GM12865 (cell line): ENCODE measurements at regions not wholly inside any gene's neighbourhood (a gene's known extent, or its start where the extent isn't known, plus 50 kb on each side); places are given as distances from the start of the nearest gene placed in this dataset.

Experiments used
- DNase-seq: peaks from one replicate; pipeline ENCODE4 v3.0.0; 2010; ENCODE audit warnings: low read depth
- H3K4me3 ChIP-seq: 2 replicates; pipeline ENCODE4 v1.5.1; 2011; ENCODE audit warnings: mild to moderate bottlenecking, low read depth, low read length, control low read depth
- TF ChIP-seq, protein P1 (sequence below): IDR thresholded peaks from 2 replicates; pipeline ENCODE4 v1.5.1; 2011; ENCODE audit warnings: low read length, control low read depth, low read depth, inconsistent platforms; ENCODE audit not compliant: insufficient read depth; ENCODE audit errors: missing control alignments

DNA sequence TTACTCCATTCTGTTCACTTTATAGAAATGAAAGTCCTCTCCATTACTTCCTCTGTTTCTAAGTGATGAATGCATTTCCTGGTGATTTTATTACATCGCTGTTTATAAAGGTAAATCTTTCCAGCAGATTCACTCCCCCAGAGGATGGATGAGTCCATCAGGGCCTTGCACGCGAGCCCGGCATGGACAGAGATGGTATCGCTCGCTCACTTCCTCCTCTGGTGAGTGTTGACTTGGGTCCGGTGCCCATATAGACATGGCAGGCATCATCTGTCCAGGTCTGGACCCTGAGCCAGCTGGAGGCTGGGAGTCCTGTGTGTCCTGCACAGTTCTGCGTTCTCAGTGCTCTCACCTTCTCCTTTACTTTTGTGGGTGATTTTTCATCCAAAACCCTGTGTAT, 733.6 kb upstream of the SALL3 start:
- DNase-seq: no peak
- no peak overlapping the region for H3K4me3 ChIP-seq
- TF ChIP-seq, protein P1, sequence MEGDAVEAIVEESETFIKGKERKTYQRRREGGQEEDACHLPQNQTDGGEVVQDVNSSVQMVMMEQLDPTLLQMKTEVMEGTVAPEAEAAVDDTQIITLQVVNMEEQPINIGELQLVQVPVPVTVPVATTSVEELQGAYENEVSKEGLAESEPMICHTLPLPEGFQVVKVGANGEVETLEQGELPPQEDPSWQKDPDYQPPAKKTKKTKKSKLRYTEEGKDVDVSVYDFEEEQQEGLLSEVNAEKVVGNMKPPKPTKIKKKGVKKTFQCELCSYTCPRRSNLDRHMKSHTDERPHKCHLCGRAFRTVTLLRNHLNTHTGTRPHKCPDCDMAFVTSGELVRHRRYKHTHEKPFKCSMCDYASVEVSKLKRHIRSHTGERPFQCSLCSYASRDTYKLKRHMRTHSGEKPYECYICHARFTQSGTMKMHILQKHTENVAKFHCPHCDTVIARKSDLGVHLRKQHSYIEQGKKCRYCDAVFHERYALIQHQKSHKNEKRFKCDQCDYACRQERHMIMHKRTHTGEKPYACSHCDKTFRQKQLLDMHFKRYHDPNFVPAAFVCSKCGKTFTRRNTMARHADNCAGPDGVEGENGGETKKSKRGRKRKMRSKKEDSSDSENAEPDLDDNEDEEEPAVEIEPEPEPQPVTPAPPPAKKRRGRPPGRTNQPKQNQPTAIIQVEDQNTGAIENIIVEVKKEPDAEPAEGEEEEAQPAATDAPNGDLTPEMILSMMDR: no peak

- DNase-seq: no peak
- TF ChIP-seq, protein P1: no peak
- H3K4me3 ChIP-seq: no peak overlapping the region
Observed at GRCh38 chr18:78246588-78246987, 733.0 kb upstream of the SALL3 start.

GRCh38 chr18:78247615-78248289, 731.9 kb upstream of the SALL3 start:
- DNase-seq: no peak
- TF ChIP-seq, protein P1: no peak
- H3K4me3 ChIP-seq: no peak overlapping the region

DNA sequence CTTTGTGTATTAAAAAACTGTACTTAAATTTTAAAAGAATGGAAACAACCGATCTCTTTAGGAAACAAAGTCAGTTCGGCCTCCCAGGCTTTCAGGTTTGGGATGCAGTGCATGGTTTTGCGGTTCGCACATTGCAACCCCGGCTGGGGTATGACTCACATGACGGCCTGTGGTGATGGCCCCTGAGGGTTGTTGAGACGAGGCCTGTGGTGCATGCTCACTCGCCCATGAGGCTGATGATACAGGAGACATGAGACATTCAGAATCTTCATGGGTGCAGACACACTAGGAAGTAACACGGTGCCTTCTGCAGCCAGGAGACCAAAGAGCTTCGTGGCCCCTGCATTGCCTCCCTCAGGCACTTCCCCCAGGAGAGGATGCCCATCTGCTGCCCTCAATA, 724.6 kb upstream of the SALL3 start:
- TF ChIP-seq, protein P1: no peak
- no peak for DNase-seq
- no peak overlapping the region for H3K4me3 ChIP-seq

DNA sequence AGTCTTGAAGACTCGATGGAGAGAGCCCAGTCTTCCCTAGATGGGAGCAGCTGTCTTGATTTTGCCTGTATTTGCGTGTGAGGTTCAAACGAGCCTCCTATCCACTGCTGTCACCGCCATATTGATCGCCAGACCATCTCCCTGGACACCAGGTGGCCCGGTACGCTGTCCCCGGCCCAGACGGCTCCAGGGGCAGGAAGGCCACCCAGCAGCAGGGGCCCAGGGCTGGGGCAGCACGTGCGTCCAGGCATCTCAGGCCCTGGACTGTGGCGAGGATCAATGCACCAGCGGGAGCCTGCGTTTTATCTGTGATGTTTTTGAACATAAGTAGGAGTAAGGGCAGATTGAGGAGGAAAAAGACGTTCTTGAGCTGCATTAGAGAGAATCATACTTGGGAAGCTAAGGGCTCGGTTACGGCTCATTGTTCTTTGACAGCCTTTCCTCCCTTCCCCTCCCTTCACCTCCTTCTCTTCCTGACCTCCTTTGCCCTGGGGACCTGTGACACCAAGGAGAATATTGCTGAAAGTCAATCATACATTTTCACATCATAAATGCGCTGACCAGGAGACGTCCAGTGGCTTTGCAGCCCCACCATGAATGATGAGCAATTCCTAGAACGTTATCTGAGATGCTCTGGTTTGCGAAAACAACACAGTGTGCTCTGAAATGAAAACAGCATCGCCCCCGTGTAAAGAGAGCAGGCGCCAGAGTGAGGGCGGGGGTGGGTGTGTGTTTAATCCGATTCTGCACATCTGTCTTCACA, 711.2 kb upstream of the SALL3 start:
- TF ChIP-seq, protein P1: no peak
- no peak for DNase-seq

GRCh38 chr18:78271790-78272189, 707.8 kb upstream of the SALL3 start:
- no peak overlapping the region for H3K4me3 ChIP-seq
- DNase-seq: no peak
- TF ChIP-seq, protein P1: no peak

More for the DNA sequence above, 711.2 kb upstream of the SALL3 start:
- H3K4me3 ChIP-seq: no peak overlapping the region
